GM12872 (cell line): ENCODE measurements at regions not wholly inside any gene's neighbourhood (a gene's known extent, or its start where the extent isn't known, plus 50 kb on each side); places are given as distances from the start of the nearest gene placed in this dataset.

Experiments used
- CTCF ChIP-seq: IDR thresholded peaks from 3 replicates; pipeline ENCODE4 v1.5.1; 2011; ENCODE audit warnings: low read depth, mild to moderate bottlenecking, low read length, moderate library complexity; ENCODE audit not compliant: insufficient read depth

- TF ChIP-seq CTCF, result no peak
Measured at GRCh38 chr1:96901783-96902363, 180.3 kb downstream of the PTBP2 start.

GRCh38 chr1:96912248-96912647 is 190.7 kb downstream of the PTBP2 start:
- TF ChIP-seq CTCF, result no peak

GRCh38 chr1:96918406-96918805 is 196.8 kb downstream of the PTBP2 start:
- TF ChIP-seq CTCF, result no peak

- TF ChIP-seq CTCF, result no peak
Measured at GRCh38 chr1:96922181-96922580, 200.6 kb downstream of the PTBP2 start.

- no peak for TF ChIP-seq CTCF
Measured at GRCh38 chr1:96923753-96924152, 202.2 kb downstream of the PTBP2 start.

GRCh38 chr1:96926176-96926575 is 204.6 kb downstream of the PTBP2 start:
- TF ChIP-seq CTCF, result no peak

- no peak for TF ChIP-seq CTCF
Measured at GRCh38 chr1:96927125-96927524, 205.5 kb downstream of the PTBP2 start.
